H1 (cell line): ENCODE measurements at regions not wholly inside any gene's neighbourhood (a gene's known extent, or its start where the extent isn't known, plus 50 kb on each side); places are given as distances from the start of the nearest gene placed in this dataset.

Source experiments
- BCL11A ChIP-seq, 2 experiments: IDR thresholded peaks; one replicate each; pipeline ENCODE4 v1.6.1; 2011; ENCODE audit warnings: low read depth in 2 of 2, low read length in 2 of 2, mild to moderate bottlenecking in 2 of 2
- BRCA1 ChIP-seq: IDR thresholded peaks from 2 replicates; pipeline ENCODE4 v1.6.1; 2012; ENCODE audit warnings: low read depth, low read length, improper control_type of control experiment
- MAX ChIP-seq: IDR thresholded peaks from 2 replicates; pipeline ENCODE4 v1.6.1; 2012; ENCODE audit warnings: inconsistent platforms
- RNF2 ChIP-seq: fragments of 200-900, 300-1000 bp; sonication (generic); IDR thresholded peaks from 2 replicates; pipeline ENCODE4 v1.7.1; 2016; ENCODE audit warnings: borderline replicate concordance, low read depth, mild to moderate bottlenecking, antibody characterized with exemption, low read length; ENCODE audit not compliant: poor library complexity, severe bottlenecking; ENCODE audit errors: missing control alignments
- SIN3A ChIP-seq, 2 experiments: IDR thresholded peaks in 1 of 2; conservative IDR thresholded peaks in 1 of 2; 2 replicates each; pipeline ENCODE4 v1.6.1; 2011 to 2012; ENCODE audit warnings: low read length in 2 of 2, improper control_type of control experiment in 1 of 2, low read depth in 1 of 2, mild to moderate bottlenecking in 1 of 2
- SIRT6 ChIP-seq: IDR thresholded peaks from one replicate; pipeline ENCODE4 v1.7.1; 2012; ENCODE audit warnings: low read length, inconsistent platforms

- TF ChIP-seq RNF2 (no peak), MAX (no peak), BRCA1 (no peak), BCL11A (IDR thresholded peaks at IDR 0.05; ENCODE audit: low read depth in 2 of 2, low read length in 2 of 2) (no peak), SIN3A (conservative IDR thresholded peaks at IDR 0.05 in 1 of 2, IDR thresholded peaks at IDR 0.05 in 1 of 2; ENCODE audit: low read depth in 1 of 2, low read length in 2 of 2) (no peak), SIRT6 (no peak)
These were observed 323.5 kb downstream of the LMO4 start (continued) for GRCh38 chr1:87652176-87652575.
